Transverse colon (tissue), 4 donors: ENCODE measurements at regions not wholly inside any gene's neighbourhood (a gene's known extent, or its start where the extent isn't known, plus 50 kb on each side); places are given as distances from the start of the nearest gene placed in this dataset.

Source experiments
- DNase-seq: peaks from one replicate; pipeline ENCODE4 v3.0.0-alpha.2; 2019
- H3K27ac ChIP-seq, 4 donors: fragments of 200-600 bp; sonication (generic); 2 replicates each; pipeline ENCODE4 v1.5.1; 2016 to 2018; ENCODE audit warnings: inconsistent platforms in 4 of 4
- H3K27me3 ChIP-seq: fragments of 200-600 bp; sonication (generic); 2 replicates; pipeline ENCODE4 v1.5.1; 2017; ENCODE audit warnings: inconsistent platforms
- H3K36me3 ChIP-seq, 4 donors: fragments of 200-600 bp; sonication (generic); 2 replicates each; pipeline ENCODE4 v1.5.1; 2017 to 2019; ENCODE audit warnings: inconsistent platforms in 4 of 4
- H3K4me1 ChIP-seq, 4 donors: fragments of 200-600 bp; sonication (generic); 2 replicates each; pipeline ENCODE4 v1.5.1; 2017 to 2020; ENCODE audit warnings: inconsistent platforms in 4 of 4
- H3K4me3 ChIP-seq, 4 donors: fragments of 200-600 bp; sonication (generic); 1 replicate in 1 of 4; 2 replicates in 3 of 4; pipeline versions ENCODE4 v1.5.1 to v1.6.1; 2017 to 2019; ENCODE audit warnings: inconsistent platforms in 4 of 4
- H3K9me3 ChIP-seq, 2 donors: fragments of 200-600 bp; sonication (generic); 2 replicates each; pipeline ENCODE4 v1.5.1; 2017 to 2019; ENCODE audit warnings: inconsistent platforms in 2 of 2
- CTCF ChIP-seq, 5 experiments: fragments of 200-600 bp in 3 of 5; fragments of 450-650 bp in 2 of 5; sonication (generic) in 3 of 5; IDR thresholded peaks; 1 replicate in 2 of 5; 2 replicates in 3 of 5; pipeline ENCODE4 v1.5.1; 2016 to 2017; ENCODE audit warnings: antibody characterized with exemption in 5 of 5, inconsistent platforms in 3 of 5, mild to moderate bottlenecking in 2 of 5, moderate library complexity in 1 of 5
- EP300 ChIP-seq: sonication (generic); formaldehyde crosslinking; IDR thresholded peaks from one replicate; pipeline ENCODE4 v1.6.1; 2017; ENCODE audit warnings: antibody characterized with exemption, low read depth
- POLR2A ChIP-seq: fragments of 450-650 bp; IDR thresholded peaks from one replicate; pipeline ENCODE4 v1.6.1; 2016; ENCODE audit warnings: antibody characterized with exemption, mild to moderate bottlenecking, moderate library complexity
- POLR2AphosphoS5 ChIP-seq, 3 donors: sonication (generic); formaldehyde crosslinking; IDR thresholded peaks; one replicate each; pipeline ENCODE4 v1.6.1; 2016; ENCODE audit warnings: antibody characterized with exemption in 3 of 3
- WGBS, 2 donors: methylation state at CpG; one replicate each; pipeline ENCODE4 v1.1.5; 2018; ENCODE audit warnings: low coverage in 1 of 2; 5-methylcytosine and 5-hydroxymethylcytosine counted together
- in situ Hi-C, 4 donors: fragments of 200-750 bp; cut with MboI; loops; one replicate each; pipeline versions ENCODE4 v1.15.0 to v1.15.1; 2017; ENCODE audit warnings: low sequenced_read_pairs in 3 of 4, low pct_ligation_motif_present in 1 of 4, low pct_unique_long_range_greater_than_20kb in 1 of 4
- intact Hi-C: fragments of 100-400 bp; cut with DNase I; formaldehyde crosslinking; loops from one replicate; pipeline ENCODE4 v1.15.1; 2023; ENCODE audit warnings: low total_unique reads

- intact Hi-C loops: no loop called here
- WGBS, 2 donors: 71 to 87% methylated on average over 1 to 4 of the region's 4 CpGs
- H3K36me3 ChIP-seq: no peaks in the 10 kb centered on the region
- no peak overlapping the region for H3K4me3 ChIP-seq
- H3K27me3 ChIP-seq: no peaks in the 10 kb centered on the region
- no peaks in the 10 kb centered on the region for H3K4me1 ChIP-seq
- in situ Hi-C loops: no loop called here
- DNase-seq: no peak
- no peak for TF ChIP-seq POLR2A
- no peak for TF ChIP-seq POLR2AphosphoS5 (IDR thresholded peaks at IDR 0.05)
- no peak for TF ChIP-seq CTCF (IDR thresholded peaks at IDR 0.05)
- no peak for TF ChIP-seq EP300
- H3K9me3 ChIP-seq: no peaks in the 10 kb centered on the region
- H3K27ac ChIP-seq: no peak overlapping the region
Observed at GRCh38 chr20:60242836-60243505, 284.7 kb downstream of the CDH26 start.

- WGBS, 2 donors: 81 to 83% methylated on average over 8 to 10 of the region's 10 CpGs
- DNase-seq: no peak
- in situ Hi-C loops (no loop called here), intact Hi-C loops (no loop called here)
- Histone ChIP-seq H3K36me3 (no peaks in the 10 kb centered on the region), H3K27ac (no peak overlapping the region), H3K4me1 (no peaks in the 10 kb centered on the region), H3K27me3 (no peaks in the 10 kb centered on the region), H3K9me3 (no peaks in the 10 kb centered on the region), H3K4me3 (no peak overlapping the region)
- no peak for TF ChIP-seq CTCF (IDR thresholded peaks at IDR 0.05)
- no peak for TF ChIP-seq POLR2AphosphoS5 (IDR thresholded peaks at IDR 0.05)
- TF ChIP-seq EP300: no peak
- TF ChIP-seq POLR2A: no peak
Observed at GRCh38 chr20:60244373-60245146, 286.3 kb downstream of the CDH26 start.

GRCh38 chr20:60246751-60247150 lies 288.5 kb downstream of the CDH26 start:
- no peak for DNase-seq
- intact Hi-C loops (no loop called here), in situ Hi-C loops (no loop called here)
- Histone ChIP-seq H3K9me3 (no peaks in the 10 kb centered on the region), H3K36me3 (no peaks in the 10 kb centered on the region), H3K4me1 (no peaks in the 10 kb centered on the region), H3K27ac (no peak overlapping the region), H3K4me3 (no peak overlapping the region), H3K27me3 (no peaks in the 10 kb centered on the region)
- TF ChIP-seq POLR2A (no peak), EP300 (no peak), POLR2AphosphoS5 (IDR thresholded peaks at IDR 0.05) (no peak), CTCF (IDR thresholded peaks at IDR 0.05) (no peak)
- 79% methylated on average over 5 of the region's 5 CpGs; no CpG with 5 or more reads in 1 of the 2 donors for WGBS, 2 donors

GRCh38 chr20:60249436-60249835 lies 291.2 kb downstream of the CDH26 start:
- Histone ChIP-seq H3K4me3 (no peak overlapping the region), H3K9me3 (no peaks in the 10 kb centered on the region), H3K27ac (no peak overlapping the region), H3K4me1 (no peaks in the 10 kb centered on the region), H3K36me3 (no peaks in the 10 kb centered on the region), H3K27me3 (no peaks in the 10 kb centered on the region)
- in situ Hi-C loops: no loop called here
- WGBS, 2 donors: 84 to 100% methylated on average over 1 to 8 of the region's 8 CpGs
- intact Hi-C loops: no loop called here
- TF ChIP-seq POLR2AphosphoS5 (IDR thresholded peaks at IDR 0.05) (no peak), POLR2A (no peak), EP300 (no peak), CTCF (IDR thresholded peaks at IDR 0.05) (no peak)
- no peak for DNase-seq
